Stomach (tissue), 4 donors: ENCODE measurements at regions not wholly inside any gene's neighbourhood (a gene's known extent, or its start where the extent isn't known, plus 50 kb on each side); places are given as distances from the start of the nearest gene placed in this dataset.

Experiments used
- CTCF ChIP-seq, 7 experiments: fragments of 450-650 bp in 4 of 7; fragments of 200-600 bp in 3 of 7; sonication (generic) in 3 of 7; IDR thresholded peaks; one replicate each; pipeline ENCODE4 v1.5.1; 2016 to 2019; ENCODE audit warnings: antibody characterized with exemption in 7 of 7, control low read depth in 2 of 7, mild to moderate bottlenecking in 1 of 7
- EP300 ChIP-seq: sonication (generic); formaldehyde crosslinking; IDR thresholded peaks from one replicate; pipeline ENCODE4 v1.6.1; 2017; ENCODE audit warnings: antibody characterized with exemption

GRCh38 chr6:130681028-130681427, 146.2 kb upstream of the SMLR1 start:
- TF ChIP-seq EP300 (no peak), CTCF (IDR thresholded peaks at IDR 0.05) (no peak)
